ENCODE measurements at regions not wholly inside any gene's neighbourhood (a gene's known extent, or its start where the extent isn't known, plus 50 kb on each side); places are given as distances from the start of the nearest gene placed in this dataset.

GRCh38 chr2:88874063-88874657 lies 182.7 kb downstream of the RPIA start:
- no peaks in the 10 kb centered on the region for H3K9me3 ChIP-seq (replicated peaks in 1 of 2; ENCODE audit: control insufficient read depth in 1 of 2, insufficient read depth in 1 of 2, low read length in 2 of 2)
- no peaks in the 10 kb centered on the region for H3K36me3 ChIP-seq (replicated peaks in 1 of 2; ENCODE audit: control insufficient read depth in 1 of 2, insufficient read depth in 2 of 2, low read length in 2 of 2)
- Mint-ChIP-seq H3K4me3 (no peak overlapping the region), H3K9me3 (no peaks in the 10 kb centered on the region), H3K36me3 (no peaks in the 10 kb centered on the region), H3K27ac (no peak overlapping the region), H3K4me1 (peaks cover 16% of the 10 kb centered on the region), H3K27me3 (ENCODE audit: low read depth in 3 of 3) (peaks cover 0 to 4% (median 1%) of the 10 kb centered on the region in 3 donors)
- H2AFZ ChIP-seq (ENCODE audit: insufficient read depth, low read depth, low read length, poor library complexity, severe bottlenecking) = no peak overlapping the region
- peak; percentile 92 for TF ChIP-seq CTCF (IDR thresholded peaks at IDR 0.05)
- DNase-seq = peak; percentile 37 to 60 (median 49)
- WGBS (ENCODE audit: insufficient coverage) = no CpG with 5 or more reads among the region's 4 CpGs
- H3K4me3 ChIP-seq (replicated peaks in 1 of 3; ENCODE audit: low read depth in 2 of 3, low read length in 3 of 3) = no peak overlapping the region
- no peak overlapping the region for H3K27ac ChIP-seq (ENCODE audit: low read depth in 1 of 2, low read length in 2 of 2)
- H3K4me1 ChIP-seq (ENCODE audit: control insufficient read depth in 1 of 2, insufficient read depth in 2 of 2, low read length in 2 of 2) = peaks cover 7 to 14% of the 10 kb centered on the region in 2 donors
- H3K4me2 ChIP-seq (replicated peaks; ENCODE audit: extremely low read depth, low read length, poor library complexity, severe bottlenecking) = no peak overlapping the region
- no peak overlapping the region for H3K9ac ChIP-seq (ENCODE audit: insufficient read depth, low read length, poor library complexity, severe bottlenecking)
- H3K79me2 ChIP-seq (ENCODE audit: insufficient read depth, low read length) = no peaks in the 10 kb centered on the region
- intact Hi-C loops (cut with micrococcal nuclease) = loop anchor here in 1 of 2 donors (10.0 kb wide), 1 partner anchor 281 kb away; no protein-coding TSS in a partner anchor
- no peaks in the 10 kb centered on the region for H4K20me1 ChIP-seq (ENCODE audit: insufficient read depth, low read length)
- no peaks in the 10 kb centered on the region for H3K27me3 ChIP-seq (ENCODE audit: control insufficient read depth in 2 of 2, insufficient read depth in 2 of 2, low read length in 2 of 2)

- Histone ChIP-seq H3K9me3 (replicated peaks in 1 of 2; ENCODE audit: control insufficient read depth in 1 of 2, insufficient read depth in 1 of 2, low read length in 2 of 2) (no peaks in the 10 kb centered on the region), H3K4me1 (ENCODE audit: control insufficient read depth in 1 of 2, insufficient read depth in 2 of 2, low read length in 2 of 2) (peaks cover 11 to 13% of the 10 kb centered on the region in 2 donors), H3K79me2 (ENCODE audit: insufficient read depth, low read length) (no peaks in the 10 kb centered on the region), H3K27ac (ENCODE audit: low read depth in 1 of 2, low read length in 2 of 2) (no peak overlapping the region), H3K36me3 (replicated peaks in 1 of 2; ENCODE audit: control insufficient read depth in 1 of 2, insufficient read depth in 2 of 2, low read length in 2 of 2) (no peaks in the 10 kb centered on the region), H4K20me1 (ENCODE audit: insufficient read depth, low read length) (no peaks in the 10 kb centered on the region), H3K4me2 (replicated peaks; ENCODE audit: extremely low read depth, low read length, poor library complexity, severe bottlenecking) (no peak overlapping the region), H3K4me3 (replicated peaks in 1 of 3; ENCODE audit: low read depth in 2 of 3, low read length in 3 of 3) (no peak overlapping the region), H3K27me3 (ENCODE audit: control insufficient read depth in 2 of 2, insufficient read depth in 2 of 2, low read length in 2 of 2) (no peaks in the 10 kb centered on the region), H3K9ac (ENCODE audit: insufficient read depth, low read length, poor library complexity, severe bottlenecking) (no peak overlapping the region), H2AFZ (ENCODE audit: insufficient read depth, low read depth, low read length, poor library complexity, severe bottlenecking) (no peak overlapping the region)
- Mint-ChIP-seq H3K4me1 (peaks cover 17% of the 10 kb centered on the region), H3K9me3 (no peaks in the 10 kb centered on the region), H3K27ac (no peak overlapping the region), H3K36me3 (no peaks in the 10 kb centered on the region), H3K27me3 (ENCODE audit: low read depth in 3 of 3) (peaks cover 0 to 2% (median 1%) of the 10 kb centered on the region in 3 donors), H3K4me3 (no peak overlapping the region)
- WGBS (ENCODE audit: insufficient coverage) = 86% methylated on average over 1 of the region's 3 CpGs
- no peak for TF ChIP-seq CTCF (IDR thresholded peaks at IDR 0.05)
- intact Hi-C loops (cut with micrococcal nuclease) = loop anchor here in 1 of 2 donors (10.0 kb wide), 1 partner anchor 279 kb away; no protein-coding TSS in a partner anchor
- DNase-seq = no peak
Observed at GRCh38 chr2:88875736-88876135, 184.3 kb downstream of the RPIA start.

Data from CD14-positive monocyte (primary cell).